Bronchial epithelial cell (primary cell): ENCODE measurements at regions not wholly inside any gene's neighbourhood (a gene's known extent, or its start where the extent isn't known, plus 50 kb on each side); places are given as distances from the start of the nearest gene placed in this dataset.

Experiments
- DNase-seq: peaks from one replicate; pipeline ENCODE4 v3.0.0-alpha.2; 2010; ENCODE audit warnings: low read depth
- FAIRE-seq: peaks from 2 replicates; lab custom pipeline; 2011; peaks lifted over from hg19 to GRCh38; lab: Jason Lieb, UNC
- H3K27me3 ChIP-seq: 2 replicates; pipeline ENCODE4 v1.5.1; 2011; ENCODE audit warnings: low read length; ENCODE audit not compliant: control insufficient read depth, insufficient read depth
- H3K36me3 ChIP-seq: 2 replicates; pipeline ENCODE4 v1.5.1; 2011; ENCODE audit warnings: low read length; ENCODE audit not compliant: control insufficient read depth, insufficient read depth
- H3K4me3 ChIP-seq: 2 replicates; pipeline ENCODE4 v1.5.1; 2011; ENCODE audit warnings: mild to moderate bottlenecking, low read depth, low read length, control low read depth
- TF ChIP-seq, protein P1 (sequence below): IDR thresholded peaks from 2 replicates; pipeline ENCODE4 v1.5.1; 2011; ENCODE audit warnings: mild to moderate bottlenecking, moderate library complexity, low read length, control low read depth, inconsistent platforms; ENCODE audit not compliant: insufficient read depth, severe bottlenecking

DNA sequence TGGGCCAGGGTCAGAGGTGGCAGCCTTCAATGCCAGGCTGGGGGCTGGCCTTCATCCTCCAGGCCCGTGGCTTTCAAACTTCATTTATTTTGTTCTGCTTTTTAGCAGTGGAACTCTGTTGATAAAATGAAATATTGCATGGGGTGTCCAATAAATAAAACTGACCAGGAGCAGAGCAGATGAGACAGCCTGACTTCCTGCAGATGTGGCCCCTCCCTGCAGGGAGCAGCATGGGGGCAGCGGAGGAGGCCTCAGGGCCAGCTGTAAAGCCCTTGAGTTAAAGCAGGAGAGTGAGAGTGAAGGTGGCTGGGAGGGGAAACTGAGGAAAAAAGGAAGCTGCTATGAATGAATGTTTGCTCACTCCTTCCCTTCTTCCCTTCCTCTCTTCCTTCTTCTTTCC lies 120.3 kb downstream of the RPAP3 start:
- TF ChIP-seq, protein P1, sequence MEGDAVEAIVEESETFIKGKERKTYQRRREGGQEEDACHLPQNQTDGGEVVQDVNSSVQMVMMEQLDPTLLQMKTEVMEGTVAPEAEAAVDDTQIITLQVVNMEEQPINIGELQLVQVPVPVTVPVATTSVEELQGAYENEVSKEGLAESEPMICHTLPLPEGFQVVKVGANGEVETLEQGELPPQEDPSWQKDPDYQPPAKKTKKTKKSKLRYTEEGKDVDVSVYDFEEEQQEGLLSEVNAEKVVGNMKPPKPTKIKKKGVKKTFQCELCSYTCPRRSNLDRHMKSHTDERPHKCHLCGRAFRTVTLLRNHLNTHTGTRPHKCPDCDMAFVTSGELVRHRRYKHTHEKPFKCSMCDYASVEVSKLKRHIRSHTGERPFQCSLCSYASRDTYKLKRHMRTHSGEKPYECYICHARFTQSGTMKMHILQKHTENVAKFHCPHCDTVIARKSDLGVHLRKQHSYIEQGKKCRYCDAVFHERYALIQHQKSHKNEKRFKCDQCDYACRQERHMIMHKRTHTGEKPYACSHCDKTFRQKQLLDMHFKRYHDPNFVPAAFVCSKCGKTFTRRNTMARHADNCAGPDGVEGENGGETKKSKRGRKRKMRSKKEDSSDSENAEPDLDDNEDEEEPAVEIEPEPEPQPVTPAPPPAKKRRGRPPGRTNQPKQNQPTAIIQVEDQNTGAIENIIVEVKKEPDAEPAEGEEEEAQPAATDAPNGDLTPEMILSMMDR: no peak
- H3K36me3 ChIP-seq: no peaks in the 10 kb centered on the region
- DNase-seq: no peak
- H3K27me3 ChIP-seq: no peaks in the 10 kb centered on the region
- no peak overlapping the region for H3K4me3 ChIP-seq
- no peak for FAIRE-seq

DNA sequence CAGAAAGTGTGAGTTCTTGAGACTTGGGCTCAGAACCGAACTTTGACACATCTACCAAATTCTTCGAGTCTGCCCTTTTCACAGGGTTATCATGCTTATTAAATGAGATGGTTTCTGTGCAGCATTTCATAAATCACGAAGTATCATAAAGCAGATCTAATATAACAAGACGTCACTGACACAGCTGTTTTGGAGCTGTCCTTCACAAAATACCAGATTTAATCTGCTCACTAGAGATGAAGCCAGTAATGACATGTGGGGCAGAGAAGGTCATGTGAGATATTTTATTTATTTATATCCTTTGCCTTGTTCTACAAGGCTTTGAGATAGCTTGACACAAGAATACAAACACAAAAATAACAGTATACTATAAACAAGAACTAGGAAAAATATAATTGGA lies 127.0 kb downstream of the RPAP3 start:
- TF ChIP-seq, protein P1: no peak
- DNase-seq: no peak
- H3K4me3 ChIP-seq: no peak overlapping the region
- no peak for FAIRE-seq
- H3K27me3 ChIP-seq: no peaks in the 10 kb centered on the region
- no peaks in the 10 kb centered on the region for H3K36me3 ChIP-seq

DNA sequence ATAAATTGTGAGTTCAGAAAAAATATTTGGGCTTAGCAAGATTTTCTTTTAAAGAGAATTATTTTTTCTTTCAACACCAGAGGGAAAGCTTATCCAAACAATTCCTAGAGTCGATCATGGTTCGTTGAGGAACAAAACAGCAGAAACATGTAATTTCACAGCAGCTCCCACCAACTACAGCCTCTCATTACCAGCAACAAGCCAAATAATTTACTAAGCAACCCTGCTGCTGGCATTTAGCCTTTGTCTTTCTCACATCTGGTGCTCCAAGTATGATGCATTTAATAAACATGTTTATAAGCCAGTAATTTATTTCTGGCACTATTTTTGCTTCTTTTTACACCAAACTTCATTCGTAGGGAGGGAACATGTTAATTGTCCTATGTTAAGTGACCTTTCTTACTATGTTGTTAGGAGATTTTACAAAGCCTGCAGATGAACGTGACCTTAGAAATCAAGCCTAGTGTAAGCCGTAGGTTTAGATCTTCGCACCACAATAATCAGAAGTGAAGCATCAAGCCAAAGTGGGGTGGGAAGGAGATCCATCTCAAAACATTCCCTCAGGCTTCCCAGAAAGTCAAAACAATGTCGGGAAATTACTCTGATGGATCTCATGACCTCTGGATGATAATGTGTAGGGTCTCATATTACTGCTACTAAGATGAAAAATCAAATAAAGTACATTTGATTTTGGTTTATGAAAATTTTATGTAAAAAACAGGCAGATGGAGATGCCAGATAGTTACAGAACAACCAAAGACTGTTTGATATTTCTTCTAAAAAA lies 128.4 kb downstream of the RPAP3 start:
- no peak for DNase-seq
- Histone ChIP-seq H3K4me3 (no peak overlapping the region), H3K27me3 (no peaks in the 10 kb centered on the region), H3K36me3 (no peaks in the 10 kb centered on the region)
- FAIRE-seq: no peak
- TF ChIP-seq, protein P1: no peak

DNA sequence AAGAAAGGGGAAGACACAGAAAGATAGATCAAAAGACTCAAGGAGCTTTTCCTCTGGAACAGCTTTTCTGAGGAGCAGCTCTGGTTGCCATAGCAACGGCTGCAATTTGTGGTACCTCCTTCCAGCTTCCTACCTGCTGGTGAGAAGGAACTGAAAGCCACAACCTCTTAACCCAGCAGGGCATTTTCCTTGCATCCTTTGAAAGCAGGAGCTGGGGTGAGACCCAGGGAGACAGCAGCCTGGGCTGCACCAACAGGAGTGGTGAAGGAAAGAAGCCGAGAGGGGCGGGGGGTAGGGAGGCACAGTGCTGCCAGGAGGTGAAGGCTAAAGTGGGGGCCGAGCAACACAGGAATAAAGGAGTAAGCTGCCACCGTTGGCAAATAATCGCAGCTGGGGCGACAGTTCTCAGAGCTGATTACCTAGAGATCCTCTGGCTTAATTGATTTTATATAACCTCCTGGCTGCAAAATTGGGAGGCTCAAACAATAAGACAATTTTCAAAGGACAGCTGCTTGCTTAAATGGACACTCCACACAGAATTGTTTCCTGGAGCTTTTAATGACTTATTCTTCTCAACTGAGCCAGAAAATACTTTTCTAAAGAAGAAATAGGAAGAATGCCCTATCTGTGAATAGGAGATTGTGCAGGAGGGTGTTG lies 129.4 kb downstream of the RPAP3 start:
- Histone ChIP-seq H3K4me3 (no peak overlapping the region), H3K27me3 (no peaks in the 10 kb centered on the region), H3K36me3 (no peaks in the 10 kb centered on the region)
- no peak for DNase-seq
- TF ChIP-seq, protein P1: no peak
- FAIRE-seq: no peak

DNA sequence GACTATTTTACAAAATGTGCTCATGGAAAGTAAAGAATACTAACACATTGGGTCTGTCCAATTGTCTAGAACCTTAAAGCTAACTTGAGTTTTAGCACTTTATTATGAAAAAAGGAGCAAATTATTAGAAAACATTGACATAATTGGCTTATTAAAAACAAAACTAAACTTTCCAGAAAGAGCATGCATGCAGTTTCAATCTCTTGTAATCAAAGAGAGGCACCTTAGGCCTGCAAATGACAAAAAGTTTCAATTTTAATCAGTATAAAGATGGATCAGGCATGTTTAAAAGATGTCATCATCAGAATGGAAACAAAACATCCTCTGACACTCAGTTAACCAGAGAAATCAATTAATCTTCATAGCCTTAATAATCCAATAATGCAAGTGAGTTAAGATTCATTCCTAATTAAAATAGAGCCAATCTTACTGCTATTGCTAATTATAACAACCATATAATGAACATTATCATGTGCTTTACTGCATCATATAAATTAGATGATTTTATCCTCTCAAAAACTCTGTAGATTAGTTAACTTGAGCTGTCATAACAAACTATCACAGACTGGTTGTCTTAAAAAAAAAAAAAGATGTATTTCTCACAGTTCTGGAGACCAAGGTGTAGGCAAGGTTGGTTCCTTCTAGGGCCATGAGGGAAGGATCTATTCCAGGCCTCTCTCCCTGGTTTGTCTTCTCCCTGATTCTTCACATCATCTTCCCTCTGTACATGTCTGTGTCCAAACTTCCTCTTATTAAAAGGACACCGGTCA lies 131.4 kb downstream of the RPAP3 start:
- H3K27me3 ChIP-seq: no peaks in the 10 kb centered on the region
- no peak for FAIRE-seq
- no peaks in the 10 kb centered on the region for H3K36me3 ChIP-seq
- TF ChIP-seq, protein P1: no peak
- DNase-seq: no peak
- H3K4me3 ChIP-seq: no peak overlapping the region
